Mesendoderm (in vitro differentiated cells): ENCODE measurements at regions not wholly inside any gene's neighbourhood (a gene's known extent, or its start where the extent isn't known, plus 50 kb on each side); places are given as distances from the start of the nearest gene placed in this dataset.

Experiments
- DNase-seq: peaks from one replicate; pipeline ENCODE4 v3.0.0; 2013
- H2AK5ac ChIP-seq: 2 replicates; pipeline ENCODE4 v1.6.1; 2013; ENCODE audit warnings: low read length, inconsistent platforms
- H2BK120ac ChIP-seq: 2 replicates; pipeline ENCODE4 v1.6.1; 2013; ENCODE audit warnings: low read depth, mild to moderate bottlenecking, low read length, moderate library complexity, mixed read lengths
- H2BK15ac ChIP-seq: replicated peaks from 2 replicates; pipeline ENCODE4 v1.6.1; 2013; ENCODE audit warnings: low read depth, mild to moderate bottlenecking, moderate library complexity
- H2BK5ac ChIP-seq: 2 replicates; pipeline ENCODE4 v1.6.1; 2013; ENCODE audit warnings: low read length, inconsistent platforms
- H3K18ac ChIP-seq: 2 replicates; pipeline ENCODE4 v1.6.1; 2013; ENCODE audit warnings: mild to moderate bottlenecking, low read length, mixed read lengths
- H3K23ac ChIP-seq: one replicate; pipeline ENCODE4 v1.6.1; 2013; ENCODE audit warnings: low read length
- H3K27ac ChIP-seq: 2 replicates; pipeline ENCODE4 v1.5.1; 2013; ENCODE audit warnings: low read depth, mild to moderate bottlenecking, inconsistent platforms, low read length, moderate library complexity
- H3K27me3 ChIP-seq: 2 replicates; pipeline ENCODE4 v1.6.1; 2013; ENCODE audit warnings: low read length, control low read depth, mild to moderate bottlenecking, inconsistent platforms; ENCODE audit not compliant: insufficient read depth, poor library complexity
- H3K36me3 ChIP-seq: 2 replicates; pipeline ENCODE4 v1.6.1; 2013; ENCODE audit warnings: low read length, inconsistent platforms; ENCODE audit not compliant: control insufficient read depth, insufficient read depth
- H3K4ac ChIP-seq: one replicate; pipeline ENCODE4 v1.6.1; 2013; ENCODE audit warnings: low read depth, mild to moderate bottlenecking, low read length, moderate library complexity
- H3K4me1 ChIP-seq: 2 replicates; pipeline ENCODE4 v1.6.1; 2013; ENCODE audit warnings: low read depth, low read length, inconsistent platforms; ENCODE audit not compliant: control insufficient read depth
- H3K4me2 ChIP-seq: 2 replicates; pipeline ENCODE4 v1.6.1; 2013; ENCODE audit warnings: low read length
- H3K4me3 ChIP-seq: 2 replicates; pipeline ENCODE4 v1.5.1; 2013; ENCODE audit warnings: mild to moderate bottlenecking, low read length
- H3K56ac ChIP-seq: one replicate; pipeline ENCODE4 v1.6.1; 2013; ENCODE audit warnings: low read length
- H3K79me1 ChIP-seq: 2 replicates; pipeline ENCODE4 v1.6.1; 2013; ENCODE audit warnings: low read length, inconsistent platforms
- H3K79me2 ChIP-seq: 2 replicates; pipeline ENCODE4 v1.6.1; 2013; ENCODE audit warnings: mild to moderate bottlenecking, low read length; ENCODE audit not compliant: control insufficient read depth, insufficient read depth
- H3K9ac ChIP-seq: 2 replicates; pipeline ENCODE4 v1.6.1; 2013; ENCODE audit warnings: low read length, inconsistent platforms
- H4K5ac ChIP-seq: one replicate; pipeline ENCODE4 v1.6.1; 2013; ENCODE audit warnings: low read length
- H4K8ac ChIP-seq: one replicate; pipeline ENCODE4 v1.6.1; 2013; ENCODE audit warnings: low read depth, mild to moderate bottlenecking, control low read depth, low read length, moderate library complexity
- WGBS: extraction: QIAGEN DNeasy Blood & Tissue Kit; methylation state at CpG from one replicate; pipeline ENCODE4 v1.1.7; 2013; ENCODE audit warnings: low lambda C conversion rate, missing lambda C conversion rate; ENCODE audit not compliant: insufficient coverage; ENCODE audit errors: extremely low coverage; 5-methylcytosine and 5-hydroxymethylcytosine counted together

DNA sequence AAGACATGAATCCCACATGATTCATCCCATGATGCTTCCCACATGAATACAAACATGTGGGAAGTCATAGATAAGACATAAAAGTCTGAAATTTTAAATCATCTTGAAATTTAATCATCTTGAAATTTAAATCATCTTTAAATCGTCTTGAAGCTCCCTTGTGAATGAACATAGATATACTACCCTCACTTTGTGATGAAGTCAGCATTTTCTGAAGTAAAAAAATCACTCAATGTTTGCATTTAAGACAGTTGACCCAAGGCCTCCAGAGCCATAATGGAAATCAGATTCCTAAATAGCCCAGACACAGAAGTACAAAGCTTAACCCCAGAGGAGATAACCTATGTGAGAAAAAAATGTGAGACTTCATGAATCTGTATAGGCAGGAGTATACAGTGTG, 279.4 kb downstream of the ZBBX start:
- Histone ChIP-seq H3K56ac (no peak overlapping the region), H2BK15ac (no peak overlapping the region), H3K27ac (no peak overlapping the region), H3K18ac (no peak overlapping the region), H3K9ac (no peak overlapping the region), H3K4ac (no peak overlapping the region), H3K79me1 (no peaks in the 10 kb centered on the region), H3K4me1 (no peaks in the 10 kb centered on the region), H3K79me2 (no peaks in the 10 kb centered on the region), H3K27me3 (no peaks in the 10 kb centered on the region), H3K4me2 (no peak overlapping the region), H4K5ac (no peak overlapping the region), H2BK120ac (no peak overlapping the region), H2AK5ac (no peak overlapping the region), H4K8ac (no peak overlapping the region), H3K23ac (no peak overlapping the region), H3K4me3 (no peak overlapping the region), H3K36me3 (no peaks in the 10 kb centered on the region), H2BK5ac (no peak overlapping the region)
- DNase-seq, result no peak
- no CpG with 5 or more reads among the region's 1 CpG for WGBS

DNA sequence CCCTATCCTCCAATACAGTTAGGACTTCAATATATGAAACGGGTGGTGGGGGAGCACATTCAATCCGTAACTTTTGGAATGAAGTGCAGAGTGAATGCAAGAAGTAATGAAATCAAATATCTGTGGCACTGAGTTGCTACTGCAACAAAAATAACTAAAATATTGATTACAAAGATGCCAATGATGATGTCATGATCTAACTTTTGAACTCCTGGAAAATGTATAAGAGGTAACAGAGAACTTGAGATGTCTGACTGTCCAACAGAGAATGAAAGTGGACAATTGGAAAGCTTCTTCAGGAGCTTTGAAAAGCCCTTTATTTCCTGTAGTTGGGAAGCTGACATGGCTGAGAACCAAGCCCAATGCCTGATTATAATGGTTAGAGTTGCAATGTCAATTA, 279.9 kb downstream of the ZBBX start:
- Histone ChIP-seq H3K56ac (no peak overlapping the region), H3K4me2 (no peak overlapping the region), H2BK5ac (no peak overlapping the region), H3K4ac (no peak overlapping the region), H2BK15ac (no peak overlapping the region), H3K4me1 (no peaks in the 10 kb centered on the region), H3K27me3 (no peaks in the 10 kb centered on the region), H2AK5ac (no peak overlapping the region), H4K8ac (no peak overlapping the region), H3K79me1 (no peaks in the 10 kb centered on the region), H4K5ac (no peak overlapping the region), H3K9ac (no peak overlapping the region), H3K18ac (no peak overlapping the region), H3K27ac (no peak overlapping the region), H2BK120ac (no peak overlapping the region), H3K36me3 (no peaks in the 10 kb centered on the region), H3K23ac (no peak overlapping the region), H3K4me3 (no peak overlapping the region), H3K79me2 (no peaks in the 10 kb centered on the region)
- DNase-seq, result no peak
- WGBS, result no CpG with 5 or more reads among the region's 2 CpGs

DNA sequence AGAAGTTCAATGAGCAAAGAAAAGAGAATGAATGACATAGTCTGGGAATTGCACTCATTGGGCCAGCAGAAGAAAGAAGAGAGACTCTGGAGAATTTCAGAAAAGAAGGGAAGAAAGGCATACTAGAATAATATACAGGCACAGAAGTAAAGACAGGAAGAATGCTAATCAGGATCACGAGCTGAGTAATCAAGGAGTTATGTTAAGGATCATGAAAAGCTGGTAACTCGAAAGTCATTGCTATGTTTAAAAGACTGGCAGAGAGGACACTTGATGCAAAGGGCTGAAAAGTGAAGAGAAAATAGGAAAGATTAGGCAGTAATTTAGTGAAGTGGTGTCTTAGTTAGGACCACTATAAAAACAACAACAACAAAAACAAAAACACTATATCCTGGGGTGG, 284.1 kb downstream of the ZBBX start:
- WGBS, result no CpG with 5 or more reads among the region's 2 CpGs
- Histone ChIP-seq H3K18ac (no peak overlapping the region), H3K36me3 (no peaks in the 10 kb centered on the region), H3K4me2 (no peak overlapping the region), H2BK5ac (no peak overlapping the region), H3K4ac (no peak overlapping the region), H4K8ac (no peak overlapping the region), H3K27me3 (no peaks in the 10 kb centered on the region), H3K79me2 (no peaks in the 10 kb centered on the region), H2BK15ac (no peak overlapping the region), H2BK120ac (no peak overlapping the region), H3K4me3 (no peak overlapping the region), H3K79me1 (no peaks in the 10 kb centered on the region), H2AK5ac (no peak overlapping the region), H3K27ac (no peak overlapping the region), H3K9ac (no peak overlapping the region), H4K5ac (no peak overlapping the region), H3K23ac (no peak overlapping the region), H3K56ac (no peak overlapping the region), H3K4me1 (no peaks in the 10 kb centered on the region)
- DNase-seq, result no peak

DNA sequence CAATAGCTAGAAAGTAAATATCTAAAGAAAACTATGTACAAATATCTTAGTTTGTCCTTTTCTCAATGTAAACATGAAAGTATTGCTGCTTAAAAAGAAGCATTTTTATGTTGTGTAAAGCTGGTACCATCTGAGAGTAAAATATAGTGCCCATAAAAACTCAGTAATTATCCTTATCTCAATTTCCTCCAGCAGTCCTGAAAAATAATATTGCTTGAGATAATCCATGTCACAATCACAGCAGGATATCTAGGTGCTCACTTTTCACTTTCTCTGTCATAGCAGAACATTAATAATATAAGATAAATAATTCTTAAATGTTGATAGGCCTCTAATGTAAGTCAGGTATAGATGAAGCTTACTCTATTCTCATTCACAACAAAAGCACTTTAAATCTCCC, 285.5 kb downstream of the ZBBX start:
- H3K4ac ChIP-seq, result no peak overlapping the region
- H3K23ac ChIP-seq, result no peak overlapping the region
- no peak overlapping the region for H3K4me3 ChIP-seq
- no peak overlapping the region for H3K9ac ChIP-seq
- no peak for DNase-seq
- no peaks in the 10 kb centered on the region for H3K79me1 ChIP-seq
- H2AK5ac ChIP-seq, result no peak overlapping the region
- no peaks in the 10 kb centered on the region for H3K36me3 ChIP-seq
- H3K18ac ChIP-seq, result no peak overlapping the region
- H3K79me2 ChIP-seq, result no peaks in the 10 kb centered on the region
- no peak overlapping the region for H3K4me2 ChIP-seq
- H2BK5ac ChIP-seq, result no peak overlapping the region
- no peaks in the 10 kb centered on the region for H3K4me1 ChIP-seq
- no peak overlapping the region for H4K8ac ChIP-seq
- H2BK15ac ChIP-seq, result no peak overlapping the region
- H4K5ac ChIP-seq, result no peak overlapping the region
- H3K27me3 ChIP-seq, result no peaks in the 10 kb centered on the region
- H2BK120ac ChIP-seq, result no peak overlapping the region
- no peak overlapping the region for H3K56ac ChIP-seq
- H3K27ac ChIP-seq, result no peak overlapping the region

DNA sequence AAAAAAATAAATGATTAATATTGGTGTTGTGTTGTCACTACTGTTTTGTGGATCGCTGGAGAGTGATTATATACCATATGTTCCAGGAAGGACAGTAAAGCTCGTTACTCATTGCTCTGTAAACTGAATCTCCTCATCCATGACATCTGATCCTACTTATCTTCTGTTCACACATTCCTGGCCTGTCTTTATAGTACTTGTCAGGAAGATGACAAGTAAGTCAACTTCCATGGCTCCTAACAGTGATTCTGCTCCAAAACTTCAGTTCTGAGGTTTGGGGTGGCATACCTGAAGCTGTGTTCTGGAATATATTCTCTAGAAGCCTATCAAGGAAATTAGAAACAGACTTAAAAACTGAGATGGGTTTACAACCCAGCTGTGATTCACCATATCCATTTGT, 288.9 kb downstream of the ZBBX start:
- no peak overlapping the region for H3K56ac ChIP-seq
- H3K9ac ChIP-seq, result no peak overlapping the region
- no peak overlapping the region for H3K4ac ChIP-seq
- H4K5ac ChIP-seq, result no peak overlapping the region
- no peak overlapping the region for H3K23ac ChIP-seq
- H3K79me2 ChIP-seq, result no peaks in the 10 kb centered on the region
- no peak overlapping the region for H3K27ac ChIP-seq
- H4K8ac ChIP-seq, result no peak overlapping the region
- peak; percentile 51 for DNase-seq
- no peak overlapping the region for H2BK5ac ChIP-seq
- no peaks in the 10 kb centered on the region for H3K36me3 ChIP-seq
- no CpG with 5 or more reads among the region's 2 CpGs for WGBS
- H3K27me3 ChIP-seq, result no peaks in the 10 kb centered on the region
- no peak overlapping the region for H3K4me3 ChIP-seq
- H3K4me1 ChIP-seq, result no peaks in the 10 kb centered on the region
- H3K79me1 ChIP-seq, result no peaks in the 10 kb centered on the region
- no peak overlapping the region for H2BK15ac ChIP-seq
- no peak overlapping the region for H3K4me2 ChIP-seq
- no peak overlapping the region for H3K18ac ChIP-seq
- no peak overlapping the region for H2BK120ac ChIP-seq
- H2AK5ac ChIP-seq, result no peak overlapping the region

DNA sequence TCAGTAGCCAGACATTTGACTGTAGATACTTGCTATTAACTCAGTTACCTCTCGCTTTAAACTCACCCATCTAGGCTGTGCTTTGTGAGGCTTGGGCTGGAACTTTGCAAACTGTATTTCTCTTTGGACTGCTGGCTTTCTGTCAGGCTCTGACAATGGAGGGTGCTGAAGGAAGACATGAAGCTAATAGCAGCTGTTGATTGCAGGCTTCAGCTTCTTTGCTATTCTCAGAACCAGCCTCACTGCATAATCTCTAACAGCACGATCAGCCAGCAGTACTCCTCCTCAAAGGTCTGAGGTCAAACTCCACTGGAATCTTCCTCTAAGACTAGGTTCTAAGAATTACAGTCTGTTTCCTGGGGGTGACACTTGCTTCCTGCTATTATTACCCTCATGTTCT, 295.6 kb downstream of the ZBBX start:
- no peak overlapping the region for H3K4ac ChIP-seq
- DNase-seq, result no peak
- H3K27me3 ChIP-seq, result no peaks in the 10 kb centered on the region
- H2BK5ac ChIP-seq, result no peak overlapping the region
- H4K8ac ChIP-seq, result no peak overlapping the region
- no peaks in the 10 kb centered on the region for H3K79me1 ChIP-seq
- no CpG with 5 or more reads among the region's 2 CpGs for WGBS
- no peak overlapping the region for H3K9ac ChIP-seq
- no peak overlapping the region for H4K5ac ChIP-seq
- H3K56ac ChIP-seq, result no peak overlapping the region
- no peak overlapping the region for H2AK5ac ChIP-seq
- no peak overlapping the region for H3K23ac ChIP-seq
- H3K4me2 ChIP-seq, result no peak overlapping the region
- H3K36me3 ChIP-seq, result no peaks in the 10 kb centered on the region
- no peak overlapping the region for H3K27ac ChIP-seq
- H2BK15ac ChIP-seq, result no peak overlapping the region
- H3K4me3 ChIP-seq, result no peak overlapping the region
- H3K79me2 ChIP-seq, result no peaks in the 10 kb centered on the region
- no peak overlapping the region for H2BK120ac ChIP-seq
- no peak overlapping the region for H3K18ac ChIP-seq
- no peaks in the 10 kb centered on the region for H3K4me1 ChIP-seq
